PC-3 (cell line): ENCODE measurements at regions not wholly inside any gene's neighbourhood (a gene's known extent, or its start where the extent isn't known, plus 50 kb on each side); places are given as distances from the start of the nearest gene placed in this dataset.

ENCODE experiments used
- ATAC-seq: fragments of 200-7000 bp; cut with Tn5 transposase; 2 replicates; pipeline ENCODE4 v1.9.1; 2020; ENCODE audit warnings: mild to moderate bottlenecking, moderate library complexity
- BruUV-seq: library from RNA; stranded (reverse); fragments of 400-500 nt; replicated peaks from 2 replicates; lab custom pipeline; 2021; lab: Mats Ljungman, UMichigan
- CTCF ChIA-PET: fragments of 300-600 bp; sonication (Branson Sonifier 250); formaldehyde crosslinking; loops from one replicate; lab custom pipeline; 2022; ENCODE audit warnings: antibody characterized with exemption; lab: Charles Lee
- POLR2A ChIA-PET: fragments of 300-600 bp; sonication (Branson Sonifier 250); formaldehyde crosslinking; loops from one replicate; lab custom pipeline; 2022; ENCODE audit warnings: antibody characterized with exemption; ENCODE audit not compliant: unreplicated experiment; lab: Charles Lee
- DNase-seq: peaks from one replicate; pipeline ENCODE4 v3.0.0-alpha.2; 2015
- H2AFZ ChIP-seq: fragments of 300-600 bp; sonication (generic); 2 replicates; pipeline ENCODE4 v1.6.0; 2016; ENCODE audit warnings: antibody characterized with exemption, low read length
- H3F3A ChIP-seq: fragments of 300-600 bp; sonication (generic); one replicate; pipeline ENCODE4 v1.6.0; 2017; ENCODE audit warnings: antibody characterized with exemption, low read length, control low read depth, mild to moderate bottlenecking; ENCODE audit not compliant: unreplicated experiment
- H3K27ac ChIP-seq: fragments of 300-600 bp; sonication (generic); 2 replicates; pipeline ENCODE4 v1.5.1; 2016; ENCODE audit warnings: mild to moderate bottlenecking, low read length
- H3K27me3 ChIP-seq: fragments of 300-600 bp; sonication (generic); 2 replicates; pipeline ENCODE4 v1.6.1; 2016; ENCODE audit warnings: low read length, mixed read lengths
- H3K36me3 ChIP-seq: fragments of 300-600 bp; sonication (generic); 2 replicates; pipeline ENCODE4 v1.6.1; 2016; ENCODE audit warnings: low read depth, mixed run types, low read length, mixed read lengths
- H3K4me1 ChIP-seq: fragments of 300-600 bp; sonication (generic); 2 replicates; pipeline ENCODE4 v1.5.1; 2016; ENCODE audit warnings: low read length; ENCODE audit not compliant: insufficient read depth
- H3K4me2 ChIP-seq: fragments of 300-600 bp; sonication (generic); 2 replicates; pipeline ENCODE4 v1.6.0; 2016; ENCODE audit warnings: low read length
- H3K4me3 ChIP-seq: fragments of 300-600 bp; sonication (generic); 2 replicates; pipeline ENCODE4 v1.5.1; 2016; ENCODE audit warnings: mild to moderate bottlenecking, low read length, mixed read lengths
- H3K79me2 ChIP-seq: fragments of 300-600 bp; sonication (generic); 2 replicates; pipeline ENCODE4 v1.6.1; 2017; ENCODE audit warnings: low read length, mixed read lengths
- H3K9ac ChIP-seq: fragments of 300-600 bp; sonication (generic); 2 replicates; pipeline ENCODE4 v1.6.0; 2016; ENCODE audit warnings: mild to moderate bottlenecking, low read length
- H3K9me2 ChIP-seq: fragments of 300-600 bp; sonication (generic); replicated peaks from 2 replicates; pipeline ENCODE4 v1.6.1; 2016; ENCODE audit warnings: mixed run types, low read length, mixed read lengths
- H3K9me3 ChIP-seq: fragments of 300-600 bp; sonication (generic); 2 replicates; pipeline ENCODE4 v1.6.1; 2016; ENCODE audit warnings: low read length, mixed read lengths
- H4K20me1 ChIP-seq: fragments of 300-600 bp; sonication (generic); 2 replicates; pipeline ENCODE4 v1.6.1; 2016; ENCODE audit warnings: low read length, mixed read lengths
- CTCF ChIP-seq: fragments of 300-600 bp; sonication (generic); conservative IDR thresholded peaks from 2 replicates; pipeline ENCODE4 v1.5.1; 2017; ENCODE audit warnings: antibody characterized with exemption, low read depth, mild to moderate bottlenecking, low read length
- EZH2 ChIP-seq: fragments of 300-600 bp; sonication (generic); IDR thresholded peaks from one replicate; pipeline ENCODE4 v1.6.1; 2017; ENCODE audit warnings: antibody characterized with exemption, mild to moderate bottlenecking, low read length; ENCODE audit not compliant: unreplicated experiment
- EZH2phosphoT487 ChIP-seq: fragments of 300-600 bp; sonication (generic); IDR thresholded peaks from 2 replicates; pipeline ENCODE4 v1.6.1; 2018; ENCODE audit warnings: mild to moderate bottlenecking, antibody characterized with exemption, low read length, borderline replicate concordance
- intact Hi-C: fragments of 100-400 bp; cut with micrococcal nuclease; formaldehyde crosslinking; loops from 2 replicates; pipeline ENCODE4 v1.9.0; 2023

GRCh38 chr6:115577270-115577669 is 483.4 kb downstream of the FRK start:
- intact Hi-C loops: no loop called here
- H3K79me2 ChIP-seq: no peaks in the 10 kb centered on the region
- H3K4me2 ChIP-seq: no peak overlapping the region
- no peak overlapping the region for H3K4me3 ChIP-seq
- H3K27me3 ChIP-seq: no peaks in the 10 kb centered on the region
- ChIA-PET POLR2A (no interaction called here), CTCF (no interaction called here)
- no peak overlapping the region for H2AFZ ChIP-seq
- no peaks in the 10 kb centered on the region for H3K9me3 ChIP-seq
- DNase-seq (no peak), ATAC-seq (no peak)
- BruUV-seq: no TSS peak
- H3K9me2 ChIP-seq: no peaks in the 10 kb centered on the region
- H3F3A ChIP-seq: no peaks in the 10 kb centered on the region
- TF ChIP-seq CTCF: no peak
- TF ChIP-seq EZH2: no peak
- TF ChIP-seq EZH2phosphoT487: no peak
- no peak overlapping the region for H3K27ac ChIP-seq
- H3K36me3 ChIP-seq: no peaks in the 10 kb centered on the region
- no peaks in the 10 kb centered on the region for H3K4me1 ChIP-seq
- H4K20me1 ChIP-seq: no peaks in the 10 kb centered on the region
- H3K9ac ChIP-seq: no peak overlapping the region

- no peak overlapping the region for H3K27ac ChIP-seq
- no peaks in the 10 kb centered on the region for H3K4me1 ChIP-seq
- H3K27me3 ChIP-seq: no peaks in the 10 kb centered on the region
- ChIA-PET CTCF (no interaction called here), POLR2A (no interaction called here)
- H3K4me2 ChIP-seq: no peak overlapping the region
- H3K9me2 ChIP-seq: no peaks in the 10 kb centered on the region
- DNase-seq: no peak
- H3F3A ChIP-seq: no peaks in the 10 kb centered on the region
- H2AFZ ChIP-seq: no peak overlapping the region
- no peaks in the 10 kb centered on the region for H4K20me1 ChIP-seq
- no peaks in the 10 kb centered on the region for H3K79me2 ChIP-seq
- no peak for ATAC-seq
- intact Hi-C loops: no loop called here
- H3K36me3 ChIP-seq: no peaks in the 10 kb centered on the region
- H3K9me3 ChIP-seq: no peaks in the 10 kb centered on the region
- no peak overlapping the region for H3K9ac ChIP-seq
- no TSS peak for BruUV-seq
- TF ChIP-seq CTCF (no peak), EZH2 (no peak), EZH2phosphoT487 (no peak)
- H3K4me3 ChIP-seq: no peak overlapping the region
These were observed 485.4 kb downstream of the FRK start for GRCh38 chr6:115575285-115575684.

GRCh38 chr6:115573861-115574260 is 486.8 kb downstream of the FRK start:
- POLR2A ChIA-PET: no interaction called here

More at GRCh38 chr6:115573861-115574260, 486.8 kb downstream of the FRK start:
- BruUV-seq: no TSS peak
- H3K9me2 ChIP-seq: no peaks in the 10 kb centered on the region
- no peak for ATAC-seq
- no peaks in the 10 kb centered on the region for H3K79me2 ChIP-seq
- H3K9me3 ChIP-seq: no peaks in the 10 kb centered on the region
- intact Hi-C loops: no loop called here
- no peaks in the 10 kb centered on the region for H3K36me3 ChIP-seq
- no peak overlapping the region for H3K9ac ChIP-seq
- no peak overlapping the region for H3K4me3 ChIP-seq
- H3F3A ChIP-seq: no peaks in the 10 kb centered on the region
- no peak overlapping the region for H3K4me2 ChIP-seq
- CTCF ChIA-PET: no interaction called here
- no peak for DNase-seq
- no peak overlapping the region for H3K27ac ChIP-seq
- no peak for TF ChIP-seq CTCF
- TF ChIP-seq EZH2phosphoT487: no peak
- no peak for TF ChIP-seq EZH2
- H4K20me1 ChIP-seq: no peaks in the 10 kb centered on the region
- H2AFZ ChIP-seq: no peak overlapping the region
- H3K4me1 ChIP-seq: no peaks in the 10 kb centered on the region
- no peaks in the 10 kb centered on the region for H3K27me3 ChIP-seq
